Gastroesophageal sphincter (tissue), 3 donors: ENCODE measurements at regions not wholly inside any gene's neighbourhood (a gene's known extent, or its start where the extent isn't known, plus 50 kb on each side); places are given as distances from the start of the nearest gene placed in this dataset.

Experiments used
- EP300 ChIP-seq: sonication (generic); formaldehyde crosslinking; IDR thresholded peaks from one replicate; pipeline ENCODE4 v1.6.1; 2017; ENCODE audit warnings: antibody characterized with exemption, mild to moderate bottlenecking
- POLR2A ChIP-seq, 2 donors: fragments of 450-650 bp; IDR thresholded peaks; one replicate each; pipeline ENCODE4 v1.6.1; 2017; ENCODE audit warnings: antibody characterized with exemption in 2 of 2, mild to moderate bottlenecking in 2 of 2, moderate library complexity in 1 of 2
- POLR2AphosphoS5 ChIP-seq: sonication (generic); formaldehyde crosslinking; IDR thresholded peaks from one replicate; pipeline ENCODE4 v1.6.1; 2017; ENCODE audit warnings: antibody characterized with exemption
- TF ChIP-seq, protein P1 (sequence below), 4 experiments: fragments of 200-600 bp in 2 of 4; fragments of 450-650 bp in 2 of 4; sonication (generic) in 1 of 4; IDR thresholded peaks; one replicate each; pipeline ENCODE4 v1.5.1; 2017 to 2019; ENCODE audit warnings: antibody characterized with exemption in 4 of 4, mild to moderate bottlenecking in 2 of 4, moderate library complexity in 2 of 4

DNA sequence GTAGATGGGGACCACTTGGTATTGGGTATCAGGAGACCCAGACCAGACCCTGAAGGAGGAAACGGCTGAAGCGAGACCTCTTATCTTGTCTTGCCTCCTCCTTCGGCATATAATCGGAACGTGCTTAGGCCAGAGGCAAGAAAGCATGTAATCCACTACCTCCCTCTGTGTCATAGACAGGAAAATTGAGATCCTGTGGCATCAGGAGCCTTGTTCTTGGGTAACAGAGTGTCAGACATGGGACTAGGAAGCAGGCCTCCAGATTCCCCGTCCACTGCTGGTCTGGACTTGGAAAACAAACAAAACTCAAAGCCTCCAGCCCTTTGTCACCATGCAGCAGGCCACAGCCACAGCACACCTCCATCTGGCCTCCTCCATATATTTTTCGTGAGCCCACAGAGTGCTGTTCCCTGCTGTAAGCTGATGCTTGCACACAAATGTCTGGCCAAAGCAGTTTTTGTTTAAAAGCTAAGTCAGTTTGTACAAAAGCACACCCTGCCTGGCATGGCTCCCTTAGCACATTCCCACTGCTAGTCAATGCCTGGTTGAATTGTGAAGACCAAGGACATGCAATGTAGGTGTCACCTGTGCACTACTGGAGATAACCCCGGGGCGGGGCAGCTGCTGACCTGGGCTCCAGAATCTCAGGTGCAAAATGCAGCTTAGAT lies 510.9 kb downstream of the RPS24 start:
- TF ChIP-seq, protein P1, sequence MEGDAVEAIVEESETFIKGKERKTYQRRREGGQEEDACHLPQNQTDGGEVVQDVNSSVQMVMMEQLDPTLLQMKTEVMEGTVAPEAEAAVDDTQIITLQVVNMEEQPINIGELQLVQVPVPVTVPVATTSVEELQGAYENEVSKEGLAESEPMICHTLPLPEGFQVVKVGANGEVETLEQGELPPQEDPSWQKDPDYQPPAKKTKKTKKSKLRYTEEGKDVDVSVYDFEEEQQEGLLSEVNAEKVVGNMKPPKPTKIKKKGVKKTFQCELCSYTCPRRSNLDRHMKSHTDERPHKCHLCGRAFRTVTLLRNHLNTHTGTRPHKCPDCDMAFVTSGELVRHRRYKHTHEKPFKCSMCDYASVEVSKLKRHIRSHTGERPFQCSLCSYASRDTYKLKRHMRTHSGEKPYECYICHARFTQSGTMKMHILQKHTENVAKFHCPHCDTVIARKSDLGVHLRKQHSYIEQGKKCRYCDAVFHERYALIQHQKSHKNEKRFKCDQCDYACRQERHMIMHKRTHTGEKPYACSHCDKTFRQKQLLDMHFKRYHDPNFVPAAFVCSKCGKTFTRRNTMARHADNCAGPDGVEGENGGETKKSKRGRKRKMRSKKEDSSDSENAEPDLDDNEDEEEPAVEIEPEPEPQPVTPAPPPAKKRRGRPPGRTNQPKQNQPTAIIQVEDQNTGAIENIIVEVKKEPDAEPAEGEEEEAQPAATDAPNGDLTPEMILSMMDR (IDR thresholded peaks at IDR 0.05), result no peak
- TF ChIP-seq POLR2A (IDR thresholded peaks at IDR 0.05), result no peak
- TF ChIP-seq EP300, result no peak
- TF ChIP-seq POLR2AphosphoS5, result no peak
